HUDEP-2 (cell line): ENCODE measurements at regions not wholly inside any gene's neighbourhood (a gene's known extent, or its start where the extent isn't known, plus 50 kb on each side); places are given as distances from the start of the nearest gene placed in this dataset.
A peak's percentile ranks its signal among the peaks of the same experiment; 100 is the strongest.

Experiments used
- DNase-seq, 76 experiments: peaks; one replicate each; lab custom pipeline; 2025; ENCODE audit not compliant: unreplicated experiment in 76 of 76; lab: John Stamatoyannopoulos, UW

GRCh38 chr15:69505956-69506556 lies 53.4 kb downstream of the RPLP1 start:
- DNase-seq, result no peak

- DNase-seq, result no peak
Measured at GRCh38 chr15:69508659-69509058, 56.0 kb downstream of the RPLP1 start.

- DNase-seq, result peak in 5 of 76 experiments; percentile 6 to 27 (median 8)
Measured at GRCh38 chr15:69509131-69509530, 56.5 kb downstream of the RPLP1 start.

GRCh38 chr15:69510556-69510955 lies 57.9 kb downstream of the RPLP1 start:
- DNase-seq, result peak in 51 of 76 experiments; percentile 5 to 92 (median 51)

- no peak for DNase-seq
Measured at GRCh38 chr15:69511015-69511414, 58.4 kb downstream of the RPLP1 start.

GRCh38 chr15:69511716-69512340 lies 59.2 kb downstream of the RPLP1 start:
- no peak for DNase-seq

GRCh38 chr15:69513450-69513960 lies 60.9 kb downstream of the RPLP1 start:
- DNase-seq, result no peak

GRCh38 chr15:69513986-69514385 lies 61.4 kb downstream of the RPLP1 start:
- DNase-seq, result no peak

GRCh38 chr15:69515508-69515907 lies 62.9 kb downstream of the RPLP1 start:
- no peak for DNase-seq

GRCh38 chr15:69515926-69516325 lies 63.3 kb downstream of the RPLP1 start:
- DNase-seq, result no peak

GRCh38 chr15:69517052-69517451 lies 64.4 kb downstream of the RPLP1 start:
- DNase-seq, result no peak

GRCh38 chr15:69518806-69519205 lies 66.2 kb downstream of the RPLP1 start:
- DNase-seq, result no peak

- DNase-seq, result no peak
Measured at GRCh38 chr15:69520067-69520466, 67.4 kb downstream of the RPLP1 start.

GRCh38 chr15:69522361-69522760 lies 69.7 kb downstream of the RPLP1 start:
- no peak for DNase-seq

GRCh38 chr15:69523010-69524001 lies 70.7 kb downstream of the RPLP1 start:
- DNase-seq, result peak in 49 of 76 experiments; percentile 2 to 50 (median 28)

GRCh38 chr15:69524296-69524695 lies 71.7 kb downstream of the RPLP1 start:
- DNase-seq, result no peak

- no peak for DNase-seq
Measured at GRCh38 chr15:69524814-69525213, 72.2 kb downstream of the RPLP1 start.

- DNase-seq, result no peak
Measured at GRCh38 chr15:69525543-69525942, 72.9 kb downstream of the RPLP1 start.

- DNase-seq, result no peak
Measured at GRCh38 chr15:69526081-69527061, 73.8 kb downstream of the RPLP1 start.

- no peak for DNase-seq
Measured at GRCh38 chr15:69529141-69529540, 76.5 kb downstream of the RPLP1 start.
